ENCODE measurements at regions not wholly inside any gene's neighbourhood (a gene's known extent, or its start where the extent isn't known, plus 50 kb on each side); places are given as distances from the start of the nearest gene placed in this dataset.
"Not testable (repeated sequence)": the region's sequence is repeated elsewhere in the genome, so short reads cannot be mapped to it uniquely, and the experiment has no call there.

GRCh38 chr5:145110181-145110580 is 725.0 kb downstream of the PRELID2 start:
- no peak for DNase-seq (ENCODE audit: low read depth, low spot score)

GRCh38 chr5:145105384-145105783 is 729.8 kb downstream of the PRELID2 start:
- DNase-seq (ENCODE audit: low read depth, low spot score), result no peak

GRCh38 chr5:145104106-145104505 is 731.0 kb downstream of the PRELID2 start:
- no peak for DNase-seq (ENCODE audit: low read depth, low spot score)

- DNase-seq (ENCODE audit: low read depth, low spot score), result no peak
Observed at GRCh38 chr5:145101246-145101645, 733.9 kb downstream of the PRELID2 start.

GRCh38 chr5:145090115-145090514 is 745.0 kb downstream of the PRELID2 start:
- DNase-seq (ENCODE audit: low read depth, low spot score), result no peak

GRCh38 chr5:145084834-145085233 is 750.3 kb downstream of the PRELID2 start:
- DNase-seq (ENCODE audit: low read depth, low spot score), result no peak

GRCh38 chr5:145077028-145077427 is 758.1 kb downstream of the PRELID2 start:
- DNase-seq (ENCODE audit: low read depth, low spot score), result no peak

- DNase-seq (ENCODE audit: low read depth, low spot score), result no peak
Observed at GRCh38 chr5:145076040-145076439, 759.1 kb downstream of the PRELID2 start.

- no peak for DNase-seq (ENCODE audit: low read depth, low spot score)
Observed at GRCh38 chr5:145072889-145073288, 762.3 kb downstream of the PRELID2 start.

- no peak for DNase-seq (ENCODE audit: low read depth, low spot score)
Observed at GRCh38 chr5:145068721-145069120, 766.4 kb downstream of the PRELID2 start.

- no peak for DNase-seq (ENCODE audit: low read depth, low spot score)
Observed at GRCh38 chr5:145062280-145063062, 772.7 kb downstream of the PRELID2 start.

GRCh38 chr5:145056800-145057199 is 778.3 kb downstream of the PRELID2 start:
- DNase-seq (ENCODE audit: low read depth, low spot score), result no peak

GRCh38 chr5:145050181-145050580 is 785.0 kb downstream of the PRELID2 start:
- DNase-seq (ENCODE audit: low read depth, low spot score), result no peak

GRCh38 chr5:145044970-145045369 is 790.2 kb downstream of the PRELID2 start:
- DNase-seq (ENCODE audit: low read depth, low spot score), result no peak

GRCh38 chr5:145028626-145029025 is 806.5 kb downstream of the PRELID2 start:
- no peak for DNase-seq (ENCODE audit: low read depth, low spot score)

GRCh38 chr5:145027286-145027685 is 807.9 kb downstream of the PRELID2 start:
- no peak for DNase-seq (ENCODE audit: low read depth, low spot score)

GRCh38 chr5:145025775-145026174 is 809.4 kb downstream of the PRELID2 start:
- DNase-seq (ENCODE audit: low read depth, low spot score), result no peak

- DNase-seq (ENCODE audit: low read depth, low spot score), result no peak
Observed at GRCh38 chr5:145015146-145015545, 820.0 kb downstream of the PRELID2 start.

GRCh38 chr5:145014109-145014508 is 821.0 kb downstream of the PRELID2 start:
- no peak for DNase-seq (ENCODE audit: low read depth, low spot score)

- DNase-seq (ENCODE audit: low read depth, low spot score), result no peak
Observed at GRCh38 chr5:145010834-145011233, 824.3 kb downstream of the PRELID2 start.

GRCh38 chr5:145008876-145009530 is 826.1 kb downstream of the PRELID2 start:
- DNase-seq (ENCODE audit: low read depth, low spot score), result no peak

GRCh38 chr5:144994356-144994755 is 823.7 kb downstream of the KCTD16 start:
- DNase-seq (ENCODE audit: low read depth, low spot score), result not testable (repeated sequence)

- no peak for DNase-seq (ENCODE audit: low read depth, low spot score)
Observed at GRCh38 chr5:144983101-144983500, 812.4 kb downstream of the KCTD16 start.

Measured in iPS DF 19.7 (cell line).